Thyroid gland (tissue), 4 donors: ENCODE measurements at regions not wholly inside any gene's neighbourhood (a gene's known extent, or its start where the extent isn't known, plus 50 kb on each side); places are given as distances from the start of the nearest gene placed in this dataset.

Source experiments
- POLR2A ChIP-seq, 2 donors: fragments of 450-650 bp; IDR thresholded peaks; one replicate each; pipeline ENCODE4 v1.6.1; 2017; ENCODE audit warnings: antibody characterized with exemption in 2 of 2, mild to moderate bottlenecking in 2 of 2, moderate library complexity in 1 of 2
- TF ChIP-seq, protein P1 (sequence below), 6 experiments: fragments of 200-600 bp in 3 of 6; fragments of 450-650 bp in 3 of 6; sonication (generic) in 3 of 6; IDR thresholded peaks; one replicate each; pipeline ENCODE4 v1.5.1; 2016 to 2019; ENCODE audit warnings: antibody characterized with exemption in 6 of 6, mild to moderate bottlenecking in 2 of 6, inconsistent platforms in 1 of 6, moderate library complexity in 1 of 6

DNA sequence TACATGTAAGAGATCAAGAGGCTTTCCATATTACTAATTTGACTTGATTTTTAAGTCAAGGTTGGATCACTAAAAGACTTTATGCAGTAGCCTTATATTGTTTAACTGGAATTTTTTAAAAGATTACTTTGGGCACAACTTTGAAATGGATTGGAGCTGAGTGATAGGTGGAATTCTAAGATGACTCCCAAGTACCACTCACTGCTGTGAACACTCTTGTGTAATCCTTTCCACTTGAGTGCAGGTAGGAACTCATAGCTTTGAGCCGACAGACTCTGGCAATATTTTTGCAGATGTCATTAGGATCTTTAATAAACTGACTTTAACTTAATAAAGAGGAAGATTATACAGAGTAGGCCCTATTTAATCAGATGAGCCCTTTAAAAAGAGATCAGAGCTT lies 831.1 kb upstream of the NCAM2 start:
- TF ChIP-seq, protein P1, sequence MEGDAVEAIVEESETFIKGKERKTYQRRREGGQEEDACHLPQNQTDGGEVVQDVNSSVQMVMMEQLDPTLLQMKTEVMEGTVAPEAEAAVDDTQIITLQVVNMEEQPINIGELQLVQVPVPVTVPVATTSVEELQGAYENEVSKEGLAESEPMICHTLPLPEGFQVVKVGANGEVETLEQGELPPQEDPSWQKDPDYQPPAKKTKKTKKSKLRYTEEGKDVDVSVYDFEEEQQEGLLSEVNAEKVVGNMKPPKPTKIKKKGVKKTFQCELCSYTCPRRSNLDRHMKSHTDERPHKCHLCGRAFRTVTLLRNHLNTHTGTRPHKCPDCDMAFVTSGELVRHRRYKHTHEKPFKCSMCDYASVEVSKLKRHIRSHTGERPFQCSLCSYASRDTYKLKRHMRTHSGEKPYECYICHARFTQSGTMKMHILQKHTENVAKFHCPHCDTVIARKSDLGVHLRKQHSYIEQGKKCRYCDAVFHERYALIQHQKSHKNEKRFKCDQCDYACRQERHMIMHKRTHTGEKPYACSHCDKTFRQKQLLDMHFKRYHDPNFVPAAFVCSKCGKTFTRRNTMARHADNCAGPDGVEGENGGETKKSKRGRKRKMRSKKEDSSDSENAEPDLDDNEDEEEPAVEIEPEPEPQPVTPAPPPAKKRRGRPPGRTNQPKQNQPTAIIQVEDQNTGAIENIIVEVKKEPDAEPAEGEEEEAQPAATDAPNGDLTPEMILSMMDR (IDR thresholded peaks at IDR 0.05), result no peak
- TF ChIP-seq POLR2A (IDR thresholded peaks at IDR 0.05), result no peak
